GM19324 (cell line): ENCODE measurements at regions not wholly inside any gene's neighbourhood (a gene's known extent, or its start where the extent isn't known, plus 50 kb on each side); places are given as distances from the start of the nearest gene placed in this dataset.
"Not testable (repeated sequence)": the region's sequence is repeated elsewhere in the genome, so short reads cannot be mapped to it uniquely, and the experiment has no call there.

Source experiments
- ATAC-seq: cut with Tn5 transposase; IDR thresholded peaks from one replicate; pipeline ENCODE4 v1.9.1; 2021; ENCODE audit warnings: mild to moderate bottlenecking, moderate library complexity; ENCODE audit not compliant: unreplicated experiment, low FRiP score

DNA sequence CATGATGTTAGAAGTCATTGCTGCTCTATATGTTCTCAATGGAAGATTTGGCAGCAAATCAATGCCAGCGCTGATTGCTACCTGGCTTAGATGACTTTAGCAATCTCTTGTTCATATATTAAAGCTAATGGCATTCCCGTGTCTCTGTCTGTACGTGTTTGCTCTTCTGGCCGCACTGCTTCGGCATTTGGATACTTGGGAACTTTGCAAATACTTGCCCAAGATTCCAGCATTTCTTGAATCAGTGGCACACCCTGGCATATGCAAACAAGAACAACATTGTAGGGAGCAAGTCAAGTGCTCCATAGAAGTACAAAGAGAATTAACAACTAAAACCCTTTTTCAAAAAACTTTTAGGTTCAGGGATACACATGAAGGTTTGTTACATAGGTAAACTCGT, 128.9 kb upstream of the TMEM164 start:
- ATAC-seq = no peak

DNA sequence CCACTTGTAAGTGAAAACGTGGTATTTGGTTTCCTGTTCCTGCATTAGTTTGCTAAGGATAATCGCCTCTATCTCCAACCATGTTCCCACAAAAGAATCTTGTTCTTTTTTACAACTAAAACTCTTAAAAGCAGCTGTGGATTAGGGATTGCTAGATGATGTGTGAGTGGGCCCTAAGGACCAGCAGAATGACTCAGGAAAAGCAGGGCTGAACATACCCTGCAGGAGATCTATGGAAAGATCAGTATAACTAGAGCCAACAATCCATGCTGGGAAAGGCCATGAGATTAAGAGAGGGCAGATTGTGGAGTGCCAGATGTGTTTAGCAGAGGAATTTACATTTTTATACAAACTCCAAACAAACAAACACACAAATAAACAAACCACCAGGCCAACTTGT, 128.4 kb upstream of the TMEM164 start:
- ATAC-seq = no peak

DNA sequence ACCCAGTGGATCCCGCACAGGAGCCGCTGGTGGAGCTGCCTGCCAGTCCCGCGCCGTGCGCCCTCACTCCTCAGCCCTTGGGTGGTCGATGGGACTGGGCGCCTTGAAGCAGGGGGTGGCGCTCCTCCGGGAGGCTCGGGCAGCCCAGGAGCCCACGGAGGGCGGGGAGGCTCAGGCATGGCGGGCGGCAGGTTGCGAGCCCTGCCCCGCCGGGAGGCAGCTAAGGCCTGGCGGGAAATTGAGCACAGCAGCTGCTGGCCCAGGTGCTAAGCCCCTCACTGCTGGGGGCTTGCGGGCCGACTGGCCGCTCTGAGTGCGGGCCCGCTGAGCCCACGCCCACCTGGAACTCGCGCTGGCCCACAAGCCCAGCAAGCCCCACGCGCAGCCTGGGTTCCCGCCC, 127.1 kb upstream of the TMEM164 start:
- no peak for ATAC-seq

- no peak for ATAC-seq
These were observed 124.7 kb upstream of the TMEM164 start for GRCh38 chrX:109878236-109878635.

- no peak for ATAC-seq
These were observed 122.9 kb upstream of the TMEM164 start for GRCh38 chrX:109879991-109880390.

GRCh38 chrX:109880629-109881028, 122.3 kb upstream of the TMEM164 start:
- ATAC-seq = peak; percentile 75

DNA sequence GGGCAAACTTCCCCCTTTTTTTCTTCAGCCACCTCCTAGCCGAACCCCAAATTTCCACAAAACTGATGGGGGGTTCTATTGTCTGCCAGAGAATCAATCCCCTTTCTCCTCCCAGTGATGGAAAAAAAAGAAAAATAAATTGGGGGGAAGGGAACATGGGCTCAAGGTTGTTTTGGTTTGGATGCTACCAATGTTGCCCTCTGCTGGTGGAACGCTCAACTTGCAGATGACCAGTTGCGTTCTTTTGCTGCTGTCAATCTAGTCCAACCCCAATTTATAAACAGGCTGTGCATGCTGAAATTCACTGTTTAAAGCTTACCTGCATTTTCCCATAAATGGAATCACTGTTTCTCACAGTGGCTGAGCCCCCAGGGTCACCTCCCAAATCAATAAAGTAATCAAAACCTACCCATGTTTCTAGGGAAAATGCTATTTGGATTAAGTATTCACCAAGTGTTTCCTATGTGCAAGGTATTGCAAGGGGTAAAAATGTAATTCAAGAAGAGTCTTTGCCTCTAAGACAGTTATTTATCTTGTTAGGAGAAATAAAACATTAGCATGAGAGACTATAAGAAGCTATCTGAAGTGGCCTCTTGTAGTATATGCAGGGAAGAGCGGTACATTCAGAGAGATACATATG, 116.7 kb upstream of the TMEM164 start:
- no peak for ATAC-seq

DNA sequence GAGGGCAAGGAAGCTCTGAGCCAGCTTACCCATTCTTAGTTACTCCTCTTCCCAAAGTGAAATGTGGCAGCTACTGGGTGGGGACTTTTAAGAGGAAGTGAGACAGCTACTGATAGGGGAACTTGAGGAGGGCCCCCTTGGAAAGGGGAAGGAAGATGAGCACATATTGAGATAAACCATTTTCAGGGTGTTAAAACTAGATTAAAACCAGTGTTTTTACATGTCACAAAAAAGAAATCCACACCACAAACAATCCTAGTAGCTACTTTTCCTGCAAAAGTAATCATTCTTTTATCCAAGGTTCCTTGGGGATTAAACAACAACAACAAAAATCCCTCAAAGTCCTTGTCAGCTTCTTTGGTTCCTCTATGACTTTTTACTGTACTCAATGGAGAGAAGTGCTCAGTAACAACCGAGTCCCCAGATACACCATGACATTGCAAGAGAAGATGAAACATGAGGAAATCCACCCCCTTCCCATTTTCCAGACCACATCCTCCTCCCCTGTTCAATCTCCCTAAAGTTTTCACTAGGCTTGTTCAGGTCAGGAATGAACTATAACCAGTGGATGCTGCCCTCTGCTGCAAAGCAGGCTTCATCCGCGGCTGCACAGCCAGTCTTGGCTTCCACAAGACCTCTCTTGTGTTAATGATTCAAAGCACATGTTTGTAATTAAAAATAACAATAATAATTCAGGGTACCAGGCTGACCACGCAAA, 113.5 kb upstream of the TMEM164 start:
- no peak for ATAC-seq

DNA sequence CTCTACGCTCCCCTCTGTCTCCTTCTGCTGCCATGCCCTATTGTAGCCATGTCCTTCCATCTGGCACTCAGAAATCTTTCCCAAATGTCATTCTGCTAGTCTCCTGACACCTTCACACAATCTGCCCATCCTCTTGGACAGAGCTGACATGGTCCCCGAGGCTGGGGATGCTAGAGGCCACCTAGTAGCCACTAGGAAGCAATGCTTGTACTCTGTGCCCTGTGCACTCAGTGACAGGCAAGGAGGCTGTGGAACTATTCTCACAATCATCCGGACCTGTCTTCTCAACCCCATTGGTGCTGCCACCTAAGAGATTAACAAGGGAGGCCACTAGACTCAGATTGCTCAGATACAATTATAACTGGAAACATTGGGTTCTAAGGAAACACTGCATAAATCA, 112.6 kb upstream of the TMEM164 start:
- ATAC-seq = no peak

GRCh38 chrX:109890910-109891502, 111.9 kb upstream of the TMEM164 start:
- no peak for ATAC-seq

GRCh38 chrX:109896024-109896423, 106.9 kb upstream of the TMEM164 start:
- ATAC-seq = not testable (repeated sequence)

DNA sequence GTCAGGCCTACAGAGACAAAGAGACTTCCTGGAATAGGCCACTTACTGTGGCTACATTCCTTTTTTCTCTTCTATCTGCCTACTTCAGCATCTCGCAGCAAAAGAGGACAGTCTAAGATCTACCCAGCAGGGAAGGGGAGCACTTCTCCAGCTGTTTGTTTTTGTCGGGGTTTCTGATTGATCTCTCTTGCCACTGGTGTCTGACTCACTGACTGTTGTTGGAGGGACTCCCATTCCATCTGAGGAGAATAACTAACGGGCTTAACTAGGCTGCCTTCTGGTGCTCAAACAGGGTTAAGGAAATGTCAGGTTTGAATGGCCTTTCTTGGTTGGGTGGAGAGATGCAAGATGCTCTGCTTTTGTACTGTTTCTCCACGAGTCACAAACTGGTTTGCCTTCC, 100.2 kb upstream of the TMEM164 start:
- no peak for ATAC-seq

DNA sequence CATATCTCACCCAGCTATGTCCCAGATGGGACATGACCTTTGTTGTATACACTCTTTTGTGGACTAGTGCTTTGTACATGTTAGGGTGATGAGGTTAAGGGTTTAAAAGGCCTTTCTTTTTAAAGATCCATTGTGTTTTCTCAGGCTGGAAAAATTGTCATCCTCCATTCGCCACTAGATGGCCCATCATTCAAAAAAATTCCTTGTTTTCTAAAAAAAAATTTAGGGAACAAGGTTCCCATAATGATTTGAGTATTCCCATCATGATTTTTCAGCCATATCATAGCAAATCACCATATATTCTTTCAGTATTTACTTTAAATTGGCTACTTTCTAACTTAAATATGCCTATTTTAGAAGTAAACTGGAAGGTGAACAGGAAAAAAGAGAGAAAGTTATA, 91.9 kb upstream of the TMEM164 start:
- no peak for ATAC-seq

GRCh38 chrX:109912993-109913392, 89.9 kb upstream of the TMEM164 start:
- ATAC-seq = not testable (repeated sequence)

DNA sequence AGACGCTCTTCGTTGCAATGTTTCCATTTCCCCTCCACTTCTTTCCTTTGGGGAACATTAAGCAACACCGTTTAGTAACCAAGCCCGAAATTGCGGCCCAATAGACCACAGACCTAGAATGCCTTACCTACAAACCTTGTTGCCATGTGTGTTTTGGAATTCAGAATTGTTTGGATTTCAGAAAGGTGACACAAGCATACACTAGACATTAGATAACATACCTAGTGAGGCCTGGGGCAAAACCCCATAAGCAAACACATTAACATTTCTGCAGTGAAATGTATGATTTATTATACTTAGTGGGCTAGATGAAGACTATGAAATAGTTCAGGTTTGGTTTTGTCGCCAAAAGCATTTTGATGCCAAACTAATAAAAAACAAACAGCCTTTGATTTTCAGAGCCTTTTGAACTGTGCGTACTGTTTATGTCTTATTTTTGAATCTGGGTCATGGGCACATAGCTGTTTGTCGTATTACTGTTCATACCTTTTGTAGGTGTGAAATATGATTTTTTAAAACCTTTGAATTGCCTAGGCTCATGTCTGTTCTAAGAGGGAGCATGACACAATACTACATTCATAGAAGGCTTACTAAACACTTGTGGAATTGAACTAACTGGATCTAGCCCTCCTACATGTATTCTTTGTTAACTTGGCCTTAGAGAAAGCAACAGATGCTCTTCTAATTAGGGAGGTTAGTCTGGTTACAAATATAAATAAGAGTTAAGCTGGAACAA, 88.6 kb upstream of the TMEM164 start:
- no peak for ATAC-seq

DNA sequence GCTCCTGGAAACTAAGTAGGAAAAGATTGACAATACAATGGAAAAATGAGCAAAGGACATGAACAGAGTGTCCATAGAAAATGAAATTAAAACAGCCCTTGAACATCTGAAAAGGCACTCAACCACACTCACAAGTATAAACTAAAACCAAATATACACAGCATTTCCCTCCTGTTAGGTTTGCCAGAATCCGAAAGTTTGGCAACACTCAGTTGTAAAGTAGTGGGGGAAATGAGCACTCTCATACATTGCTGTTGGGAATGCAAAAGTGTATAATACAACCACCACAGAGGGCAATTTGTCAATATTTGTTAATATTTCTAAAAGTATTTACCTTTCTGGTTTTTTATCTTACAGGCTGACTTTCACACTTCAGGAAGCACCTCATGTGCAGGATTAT, 84.2 kb upstream of the TMEM164 start:
- ATAC-seq = no peak

- ATAC-seq = no peak
These were observed 82.6 kb upstream of the TMEM164 start for GRCh38 chrX:109920325-109920724.

DNA sequence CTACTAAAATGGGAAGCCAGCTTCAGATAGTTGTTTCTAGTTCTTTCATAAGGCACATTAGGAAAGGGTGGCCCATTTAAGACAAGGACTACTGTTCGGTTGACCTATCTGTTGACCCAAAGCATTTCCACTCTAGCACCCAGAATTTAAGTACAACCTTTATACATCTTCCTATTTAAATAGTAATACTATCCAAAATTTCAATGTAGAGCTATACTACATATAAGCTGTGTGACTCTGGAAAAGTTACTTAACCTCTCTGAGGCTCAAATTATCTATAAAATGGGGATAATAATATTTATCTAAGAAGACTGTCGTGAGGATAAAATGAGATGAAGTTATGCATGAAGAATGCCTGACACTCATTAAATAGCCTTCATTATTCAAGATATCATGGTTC, 82.0 kb upstream of the TMEM164 start:
- no peak for ATAC-seq

- no peak for ATAC-seq
These were observed 80.7 kb upstream of the TMEM164 start for GRCh38 chrX:109922190-109922589.

- ATAC-seq = not testable (repeated sequence)
These were observed 77.9 kb upstream of the TMEM164 start for GRCh38 chrX:109925003-109925402.

DNA sequence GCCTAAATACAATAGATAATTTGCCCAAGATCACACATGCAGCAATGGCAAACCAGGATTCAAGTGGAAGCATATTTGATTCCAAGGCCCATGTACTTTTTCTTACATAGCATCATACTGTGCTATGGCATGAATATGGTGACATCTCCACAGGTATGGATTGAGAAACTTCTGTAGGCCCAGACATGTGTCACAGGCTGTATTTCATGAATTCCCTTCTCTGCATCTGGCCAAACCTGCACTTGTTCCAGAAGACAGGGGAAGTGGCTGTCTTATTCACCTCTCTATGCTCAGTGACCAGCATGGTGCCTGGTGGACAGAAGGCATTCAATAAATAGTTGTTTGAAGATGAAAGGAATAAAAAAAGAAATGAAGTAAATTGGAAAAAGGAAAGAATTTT, 77.3 kb upstream of the TMEM164 start:
- ATAC-seq = no peak
